Nephron progenitor cell (in vitro differentiated cells): ENCODE measurements at regions not wholly inside any gene's neighbourhood (a gene's known extent, or its start where the extent isn't known, plus 50 kb on each side); places are given as distances from the start of the nearest gene placed in this dataset.
A peak's percentile ranks its signal among the peaks of the same experiment; 100 is the strongest.

Source experiments
- DNase-seq: peaks from one replicate; pipeline ENCODE4 v3.0.0; 2021
- H3K27ac Mint-ChIP-seq: 2 replicates; pipeline ENCODE4 v1.8.0; 2021; ENCODE audit warnings: mild to moderate bottlenecking, moderate library complexity, mixed read lengths
- H3K27me3 Mint-ChIP-seq: 2 replicates; pipeline ENCODE4 v1.8.0; 2021; ENCODE audit warnings: mild to moderate bottlenecking, low read depth, mixed read lengths; ENCODE audit not compliant: poor library complexity
- H3K36me3 Mint-ChIP-seq: 2 replicates; pipeline ENCODE4 v1.8.0; 2021; ENCODE audit warnings: low read depth, mixed read lengths
- H3K4me1 Mint-ChIP-seq: 2 replicates; pipeline ENCODE4 v1.8.0; 2021; ENCODE audit warnings: mixed read lengths
- H3K4me3 Mint-ChIP-seq: 2 replicates; pipeline ENCODE4 v1.8.0; 2021; ENCODE audit warnings: mild to moderate bottlenecking, moderate library complexity, mixed read lengths
- H3K9me3 Mint-ChIP-seq: 2 replicates; pipeline ENCODE4 v1.8.0; 2021; ENCODE audit warnings: mild to moderate bottlenecking, moderate library complexity, mixed read lengths
- TF ChIP-seq, protein P1 (sequence below): fragments of 200-600 bp; sonication (generic); IDR thresholded peaks from 2 replicates; pipeline ENCODE4 v1.5.0; 2021; ENCODE audit warnings: antibody characterized with exemption

DNA sequence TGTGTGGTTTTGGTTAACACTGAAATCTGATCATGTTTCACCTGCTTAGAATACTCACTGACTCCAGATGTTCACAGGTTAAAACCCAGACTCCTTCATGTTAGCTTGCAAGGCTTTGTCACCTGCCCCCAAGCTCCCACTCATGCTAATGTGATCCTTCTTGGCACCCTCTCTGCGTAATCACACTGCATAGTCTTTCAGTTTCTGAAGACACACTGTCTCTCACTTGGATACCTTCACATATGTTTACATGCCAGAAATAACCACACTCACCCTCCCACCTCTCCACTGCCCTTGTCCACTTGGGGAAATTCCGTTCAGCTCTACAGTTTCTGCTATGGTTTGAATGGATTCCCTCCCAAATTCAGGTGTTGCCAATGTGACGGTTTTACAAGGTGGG, 234.7 kb upstream of the SASH1 start:
- no peak for DNase-seq
- Mint-ChIP-seq H3K4me1 (peaks cover 13% of the 10 kb centered on the region), H3K27me3 (peaks cover 3% of the 10 kb centered on the region), H3K9me3 (peaks cover 4% of the 10 kb centered on the region), H3K4me3 (no peak overlapping the region), H3K36me3 (no peaks in the 10 kb centered on the region), H3K27ac (no peak overlapping the region)
- TF ChIP-seq, protein P1, sequence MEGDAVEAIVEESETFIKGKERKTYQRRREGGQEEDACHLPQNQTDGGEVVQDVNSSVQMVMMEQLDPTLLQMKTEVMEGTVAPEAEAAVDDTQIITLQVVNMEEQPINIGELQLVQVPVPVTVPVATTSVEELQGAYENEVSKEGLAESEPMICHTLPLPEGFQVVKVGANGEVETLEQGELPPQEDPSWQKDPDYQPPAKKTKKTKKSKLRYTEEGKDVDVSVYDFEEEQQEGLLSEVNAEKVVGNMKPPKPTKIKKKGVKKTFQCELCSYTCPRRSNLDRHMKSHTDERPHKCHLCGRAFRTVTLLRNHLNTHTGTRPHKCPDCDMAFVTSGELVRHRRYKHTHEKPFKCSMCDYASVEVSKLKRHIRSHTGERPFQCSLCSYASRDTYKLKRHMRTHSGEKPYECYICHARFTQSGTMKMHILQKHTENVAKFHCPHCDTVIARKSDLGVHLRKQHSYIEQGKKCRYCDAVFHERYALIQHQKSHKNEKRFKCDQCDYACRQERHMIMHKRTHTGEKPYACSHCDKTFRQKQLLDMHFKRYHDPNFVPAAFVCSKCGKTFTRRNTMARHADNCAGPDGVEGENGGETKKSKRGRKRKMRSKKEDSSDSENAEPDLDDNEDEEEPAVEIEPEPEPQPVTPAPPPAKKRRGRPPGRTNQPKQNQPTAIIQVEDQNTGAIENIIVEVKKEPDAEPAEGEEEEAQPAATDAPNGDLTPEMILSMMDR, result no peak

DNA sequence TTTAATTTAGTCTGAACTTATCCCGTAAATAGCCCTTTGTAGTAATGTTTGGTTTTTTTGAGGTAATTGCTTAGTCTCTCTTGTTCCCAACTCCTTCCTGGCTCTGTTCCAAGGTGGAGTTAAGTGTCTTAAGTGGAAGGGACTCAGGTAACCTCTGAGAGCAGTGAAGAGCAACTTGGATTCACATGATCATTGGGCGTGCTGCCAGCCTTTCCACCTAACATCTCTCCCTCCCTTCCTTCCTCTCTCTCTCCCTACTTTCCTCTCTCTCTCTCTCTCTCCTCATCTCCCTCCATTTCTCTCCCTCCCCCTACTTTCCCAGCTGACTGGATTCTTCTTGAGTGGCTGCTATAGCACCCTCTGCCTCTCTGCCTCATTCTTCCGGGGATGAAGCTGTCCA, 232.9 kb upstream of the SASH1 start:
- peaks cover 3% of the 10 kb centered on the region for H3K27me3 Mint-ChIP-seq
- DNase-seq, result no peak

DNA sequence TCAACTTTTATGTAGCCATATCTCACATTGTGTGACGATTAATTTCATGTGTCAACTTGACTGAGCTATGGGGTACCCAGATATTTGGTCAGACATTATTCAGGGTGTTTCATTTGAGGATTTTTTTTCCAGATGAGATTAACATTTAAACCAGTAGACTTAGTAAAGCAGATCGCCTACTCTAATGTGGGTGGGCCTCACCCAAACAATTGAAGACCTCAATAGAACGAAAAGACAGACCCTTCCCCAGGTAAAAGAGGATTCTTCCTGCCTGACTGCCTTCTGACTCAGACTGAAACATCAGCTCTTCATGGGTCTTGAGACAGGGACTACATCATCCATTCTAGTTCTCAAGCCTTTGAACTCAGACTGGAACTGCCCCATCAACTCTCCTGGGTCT, 231.7 kb upstream of the SASH1 start:
- peaks cover 3% of the 10 kb centered on the region for H3K27me3 Mint-ChIP-seq
- no peak for DNase-seq
- no peaks in the 10 kb centered on the region for H3K4me1 Mint-ChIP-seq
- TF ChIP-seq, protein P1, result no peak
- H3K9me3 Mint-ChIP-seq, result peaks cover 4% of the 10 kb centered on the region
- no peak overlapping the region for H3K27ac Mint-ChIP-seq
- H3K4me3 Mint-ChIP-seq, result no peak overlapping the region
- H3K36me3 Mint-ChIP-seq, result no peaks in the 10 kb centered on the region

More for the DNA sequence above, 232.9 kb upstream of the SASH1 start:
- TF ChIP-seq, protein P1, result no peak
- Mint-ChIP-seq H3K27ac (no peak overlapping the region), H3K4me3 (no peak overlapping the region), H3K36me3 (no peaks in the 10 kb centered on the region), H3K9me3 (peaks cover 4% of the 10 kb centered on the region), H3K4me1 (no peaks in the 10 kb centered on the region)

DNA sequence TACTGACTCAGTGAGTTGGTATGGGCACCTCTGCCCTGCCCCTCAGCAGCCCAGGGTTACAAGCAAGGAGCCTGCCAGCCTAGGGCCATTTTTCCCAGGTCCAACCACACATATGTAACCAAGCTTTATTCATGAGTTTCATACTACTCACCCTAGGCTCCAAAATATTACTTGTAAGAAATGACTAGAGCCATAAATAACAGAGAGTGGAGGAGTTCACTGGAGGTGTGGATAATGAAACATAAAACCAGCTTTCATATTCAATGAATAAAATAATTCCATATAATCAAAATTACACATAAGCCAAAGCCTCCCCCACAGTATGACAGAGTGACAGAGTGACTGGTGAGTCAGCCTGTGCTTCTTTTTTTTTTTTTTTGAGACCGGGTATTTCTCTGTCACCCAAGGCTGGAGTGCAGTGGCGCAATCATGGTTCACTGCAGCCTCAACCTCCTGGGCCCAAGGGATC, 229.8 kb upstream of the SASH1 start:
- Mint-ChIP-seq H3K36me3 (no peaks in the 10 kb centered on the region), H3K9me3 (peaks cover 4% of the 10 kb centered on the region), H3K27me3 (peaks cover 3% of the 10 kb centered on the region), H3K4me1 (no peaks in the 10 kb centered on the region), H3K27ac (peak overlapping the region; percentile 28), H3K4me3 (no peak overlapping the region)
- no peak for DNase-seq
- TF ChIP-seq, protein P1, result no peak

DNA sequence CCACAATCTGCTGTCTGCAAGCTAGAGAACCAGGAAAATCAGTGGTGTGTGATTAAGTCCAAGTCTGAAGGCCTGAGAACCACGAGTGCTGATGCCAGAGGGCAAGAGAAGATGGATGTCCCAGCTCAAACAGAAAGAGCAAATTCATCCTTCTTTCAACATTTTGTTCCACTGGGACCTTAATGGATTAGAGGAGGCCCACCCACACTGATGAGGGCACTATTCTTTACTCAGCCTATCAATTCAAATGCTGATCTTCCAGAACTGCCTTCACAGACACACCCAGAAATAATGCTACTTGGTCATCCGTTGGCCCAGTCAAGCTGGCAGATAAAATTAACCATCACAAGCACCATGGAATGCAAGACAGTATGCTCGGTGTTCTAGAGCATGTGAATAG, 226.6 kb upstream of the SASH1 start:
- DNase-seq, result no peak
- Mint-ChIP-seq H3K4me1 (no peaks in the 10 kb centered on the region), H3K27ac (no peak overlapping the region), H3K27me3 (no peaks in the 10 kb centered on the region), H3K4me3 (no peak overlapping the region), H3K9me3 (no peaks in the 10 kb centered on the region), H3K36me3 (no peaks in the 10 kb centered on the region)
- TF ChIP-seq, protein P1, result no peak

DNA sequence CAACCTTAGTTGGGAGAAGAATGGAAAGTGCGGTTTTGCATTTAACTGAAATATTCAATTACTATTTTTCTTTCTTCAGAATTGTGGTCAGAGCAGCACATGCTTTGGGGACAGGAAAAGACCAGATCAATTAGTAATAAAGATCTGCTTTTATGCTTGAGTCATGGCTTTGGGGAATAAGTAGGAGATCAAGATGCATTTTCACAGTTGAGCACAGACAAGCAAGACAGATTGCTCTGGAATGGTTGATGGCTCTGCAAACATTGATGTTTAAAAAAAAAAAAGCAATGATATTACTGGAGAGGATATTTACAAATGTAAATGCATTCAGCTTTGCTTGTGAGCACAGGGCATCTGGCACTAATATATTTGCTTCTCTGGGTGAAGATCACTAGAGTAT, 224.4 kb upstream of the SASH1 start:
- Mint-ChIP-seq H3K27me3 (no peaks in the 10 kb centered on the region), H3K27ac (no peak overlapping the region), H3K4me3 (no peak overlapping the region), H3K36me3 (no peaks in the 10 kb centered on the region), H3K4me1 (peaks cover 8% of the 10 kb centered on the region), H3K9me3 (no peaks in the 10 kb centered on the region)
- no peak for DNase-seq
- TF ChIP-seq, protein P1, result no peak
